Activated T-cell treated with anti-CD3 and anti-CD28 coated beads, Interleukin-2, amount 50 U/mL, for 4 hours (primary cell): ENCODE measurements at regions not wholly inside any gene's neighbourhood (a gene's known extent, or its start where the extent isn't known, plus 50 kb on each side); places are given as distances from the start of the nearest gene placed in this dataset.

Experiments used
- ATAC-seq, 2 donors: fragments of 200-7000 bp; cut with Tn5 transposase; one replicate each; pipeline ENCODE4 v1.10.0; 2021
- DNase-seq: peaks from one replicate; pipeline ENCODE4 v3.0.0-alpha.2; 2020
- H3K27me3 Mint-ChIP-seq: one replicate; pipeline ENCODE4 v1.8.0; 2021; ENCODE audit warnings: low read depth, mixed read lengths
- H3K36me3 Mint-ChIP-seq: one replicate; pipeline ENCODE4 v1.8.0; 2022; ENCODE audit warnings: mixed read lengths; ENCODE audit not compliant: insufficient read depth
- H3K4me1 Mint-ChIP-seq: one replicate; pipeline ENCODE4 v1.8.0; 2021; ENCODE audit warnings: low read depth, mixed read lengths
- H3K4me3 Mint-ChIP-seq: one replicate; pipeline ENCODE4 v1.8.0; 2021; ENCODE audit warnings: mild to moderate bottlenecking, moderate library complexity, mixed read lengths
- H3K9me3 Mint-ChIP-seq: one replicate; pipeline ENCODE4 v1.8.0; 2021; ENCODE audit warnings: mixed read lengths

GRCh38 chr2:21453723-21454450 is 330.1 kb downstream of the TDRD15 start:
- Mint-ChIP-seq H3K27me3 (no peaks in the 10 kb centered on the region), H3K36me3 (no peaks in the 10 kb centered on the region), H3K4me3 (no peak overlapping the region), H3K9me3 (peaks cover 8% of the 10 kb centered on the region), H3K4me1 (no peaks in the 10 kb centered on the region)
- ATAC-seq (no peak), DNase-seq (no peak)

- Mint-ChIP-seq H3K4me3 (no peak overlapping the region), H3K36me3 (no peaks in the 10 kb centered on the region), H3K9me3 (peaks cover 16% of the 10 kb centered on the region), H3K27me3 (no peaks in the 10 kb centered on the region), H3K4me1 (no peaks in the 10 kb centered on the region)
- DNase-seq: no peak
- ATAC-seq: no peak
Measured at GRCh38 chr2:21454839-21455238, 331.1 kb downstream of the TDRD15 start.

- Mint-ChIP-seq H3K4me1 (no peaks in the 10 kb centered on the region), H3K36me3 (no peaks in the 10 kb centered on the region), H3K9me3 (peaks cover 21% of the 10 kb centered on the region), H3K27me3 (no peaks in the 10 kb centered on the region), H3K4me3 (no peak overlapping the region)
- no peak for ATAC-seq
- no peak for DNase-seq
Measured at GRCh38 chr2:21461754-21462240, 338.0 kb downstream of the TDRD15 start.

- Mint-ChIP-seq H3K36me3 (no peaks in the 10 kb centered on the region), H3K4me1 (no peaks in the 10 kb centered on the region), H3K4me3 (no peak overlapping the region), H3K27me3 (no peaks in the 10 kb centered on the region), H3K9me3 (no peaks in the 10 kb centered on the region)
- DNase-seq: no peak
- no peak for ATAC-seq
Measured at GRCh38 chr2:21466341-21466927, 342.7 kb downstream of the TDRD15 start.

GRCh38 chr2:21467280-21467818 is 343.6 kb downstream of the TDRD15 start:
- no peaks in the 10 kb centered on the region for H3K27me3 Mint-ChIP-seq
- no peak overlapping the region for H3K4me3 Mint-ChIP-seq
- H3K4me1 Mint-ChIP-seq: no peaks in the 10 kb centered on the region
- no peaks in the 10 kb centered on the region for H3K9me3 Mint-ChIP-seq
- ATAC-seq (no peak), DNase-seq (no peak)
- no peaks in the 10 kb centered on the region for H3K36me3 Mint-ChIP-seq

GRCh38 chr2:21467910-21468309 is 344.1 kb downstream of the TDRD15 start:
- no peaks in the 10 kb centered on the region for H3K27me3 Mint-ChIP-seq
- H3K4me3 Mint-ChIP-seq: no peak overlapping the region
- no peak for ATAC-seq
- no peak for DNase-seq
- no peaks in the 10 kb centered on the region for H3K9me3 Mint-ChIP-seq
- no peaks in the 10 kb centered on the region for H3K4me1 Mint-ChIP-seq
- no peaks in the 10 kb centered on the region for H3K36me3 Mint-ChIP-seq

GRCh38 chr2:21468624-21469023 is 344.9 kb downstream of the TDRD15 start:
- DNase-seq (no peak), ATAC-seq (no peak)
- Mint-ChIP-seq H3K4me3 (no peak overlapping the region), H3K27me3 (no peaks in the 10 kb centered on the region), H3K9me3 (no peaks in the 10 kb centered on the region), H3K36me3 (no peaks in the 10 kb centered on the region), H3K4me1 (no peaks in the 10 kb centered on the region)

GRCh38 chr2:21469158-21469557 is 345.4 kb downstream of the TDRD15 start:
- ATAC-seq (no peak), DNase-seq (no peak)
- Mint-ChIP-seq H3K27me3 (no peaks in the 10 kb centered on the region), H3K4me1 (no peaks in the 10 kb centered on the region), H3K36me3 (no peaks in the 10 kb centered on the region), H3K9me3 (no peaks in the 10 kb centered on the region), H3K4me3 (no peak overlapping the region)

- H3K9me3 Mint-ChIP-seq: no peaks in the 10 kb centered on the region
- H3K4me3 Mint-ChIP-seq: no peak overlapping the region
- DNase-seq: no peak
- H3K36me3 Mint-ChIP-seq: no peaks in the 10 kb centered on the region
- H3K4me1 Mint-ChIP-seq: no peaks in the 10 kb centered on the region
- no peak for ATAC-seq
- H3K27me3 Mint-ChIP-seq: no peaks in the 10 kb centered on the region
Measured at GRCh38 chr2:21469564-21469963, 345.8 kb downstream of the TDRD15 start.

GRCh38 chr2:21480162-21480561 is 356.4 kb downstream of the TDRD15 start:
- Mint-ChIP-seq H3K36me3 (no peaks in the 10 kb centered on the region), H3K9me3 (peaks cover 13% of the 10 kb centered on the region), H3K4me3 (no peak overlapping the region), H3K4me1 (no peaks in the 10 kb centered on the region), H3K27me3 (no peaks in the 10 kb centered on the region)
- DNase-seq: no peak
- no peak for ATAC-seq

GRCh38 chr2:21484643-21485042 is 360.9 kb downstream of the TDRD15 start:
- no peak for ATAC-seq
- no peaks in the 10 kb centered on the region for H3K36me3 Mint-ChIP-seq
- no peak for DNase-seq
- H3K4me3 Mint-ChIP-seq: no peak overlapping the region
- peaks cover 8% of the 10 kb centered on the region for H3K9me3 Mint-ChIP-seq
- H3K27me3 Mint-ChIP-seq: no peaks in the 10 kb centered on the region
- no peaks in the 10 kb centered on the region for H3K4me1 Mint-ChIP-seq

- Mint-ChIP-seq H3K9me3 (peaks cover 12% of the 10 kb centered on the region), H3K36me3 (no peaks in the 10 kb centered on the region), H3K4me1 (no peaks in the 10 kb centered on the region), H3K27me3 (no peaks in the 10 kb centered on the region), H3K4me3 (no peak overlapping the region)
- ATAC-seq (no peak), DNase-seq (no peak)
Measured at GRCh38 chr2:21486445-21486844, 362.7 kb downstream of the TDRD15 start.

GRCh38 chr2:21489080-21489479 is 365.3 kb downstream of the TDRD15 start:
- DNase-seq: no peak

GRCh38 chr2:21498016-21498415 is 374.2 kb downstream of the TDRD15 start:
- no peaks in the 10 kb centered on the region for H3K27me3 Mint-ChIP-seq

More at GRCh38 chr2:21489080-21489479, 365.3 kb downstream of the TDRD15 start:
- Mint-ChIP-seq H3K4me1 (no peaks in the 10 kb centered on the region), H3K27me3 (no peaks in the 10 kb centered on the region), H3K36me3 (no peaks in the 10 kb centered on the region), H3K9me3 (peaks cover 17% of the 10 kb centered on the region), H3K4me3 (no peak overlapping the region)
- ATAC-seq: no peak

GRCh38 chr2:21500401-21500945 is 376.7 kb downstream of the TDRD15 start:
- ATAC-seq: no peak
- Mint-ChIP-seq H3K36me3 (no peaks in the 10 kb centered on the region), H3K9me3 (peaks cover 12% of the 10 kb centered on the region), H3K27me3 (no peaks in the 10 kb centered on the region), H3K4me1 (no peaks in the 10 kb centered on the region), H3K4me3 (no peak overlapping the region)
- no peak for DNase-seq

More at GRCh38 chr2:21498016-21498415, 374.2 kb downstream of the TDRD15 start:
- Mint-ChIP-seq H3K4me1 (no peaks in the 10 kb centered on the region), H3K4me3 (no peak overlapping the region), H3K9me3 (peaks cover 9% of the 10 kb centered on the region), H3K36me3 (no peaks in the 10 kb centered on the region)
- no peak for DNase-seq
- ATAC-seq: no peak
